NCI-H2196 (cell line): ENCODE measurements at regions not wholly inside any gene's neighbourhood (a gene's known extent, or its start where the extent isn't known, plus 50 kb on each side); places are given as distances from the start of the nearest gene placed in this dataset.
"Not testable (repeated sequence)": the region's sequence is repeated elsewhere in the genome, so short reads cannot be mapped to it uniquely, and the experiment has no call there.

Experiments used
- DNase-seq: peaks from one replicate; lab custom pipeline; 2025; ENCODE audit not compliant: unreplicated experiment; lab: John Stamatoyannopoulos, UW

- DNase-seq: no peak
Measured at GRCh38 chr13:89281331-89281730, 1610.2 kb downstream of the SLITRK5 start.

DNA sequence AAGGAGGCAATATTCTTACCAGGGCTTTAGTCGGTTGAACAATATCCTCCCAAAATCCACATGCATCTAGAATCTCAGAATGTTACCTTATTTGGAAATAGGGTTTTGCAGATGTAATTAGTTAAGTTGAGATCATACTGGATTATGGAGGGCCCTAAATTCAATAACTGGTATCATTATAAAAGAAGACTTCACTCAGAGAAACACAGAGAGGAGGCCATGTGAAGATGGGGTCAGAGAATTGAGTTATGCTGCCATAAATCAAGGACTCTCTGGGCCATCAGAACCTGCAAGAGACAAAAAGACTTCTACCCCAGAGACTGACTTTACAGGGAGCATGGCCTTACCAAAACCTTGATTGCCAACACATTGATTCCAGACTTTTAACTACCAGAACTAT lies 1611.1 kb downstream of the SLITRK5 start:
- DNase-seq: no peak

DNA sequence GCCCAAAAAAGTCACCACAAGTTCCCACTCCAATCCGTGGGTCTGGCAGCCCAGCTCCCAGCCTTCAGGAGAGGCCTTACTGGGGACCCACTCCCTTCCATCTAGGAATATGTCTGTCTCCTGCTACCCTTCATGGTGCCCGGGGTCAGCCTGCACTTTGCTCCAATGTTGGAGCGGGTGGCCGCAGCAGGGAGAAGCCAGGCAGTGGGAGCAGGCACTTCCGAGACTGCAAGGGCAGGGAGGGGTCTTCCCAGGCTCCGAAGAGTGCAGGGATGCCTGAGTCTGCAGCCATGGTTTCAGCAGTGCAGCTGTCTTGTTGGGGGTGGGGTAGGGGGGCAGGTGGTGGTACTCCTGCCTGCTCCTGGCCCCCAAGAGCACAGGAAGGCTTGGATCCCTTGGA lies 1616.2 kb downstream of the SLITRK5 start:
- no peak for DNase-seq

DNA sequence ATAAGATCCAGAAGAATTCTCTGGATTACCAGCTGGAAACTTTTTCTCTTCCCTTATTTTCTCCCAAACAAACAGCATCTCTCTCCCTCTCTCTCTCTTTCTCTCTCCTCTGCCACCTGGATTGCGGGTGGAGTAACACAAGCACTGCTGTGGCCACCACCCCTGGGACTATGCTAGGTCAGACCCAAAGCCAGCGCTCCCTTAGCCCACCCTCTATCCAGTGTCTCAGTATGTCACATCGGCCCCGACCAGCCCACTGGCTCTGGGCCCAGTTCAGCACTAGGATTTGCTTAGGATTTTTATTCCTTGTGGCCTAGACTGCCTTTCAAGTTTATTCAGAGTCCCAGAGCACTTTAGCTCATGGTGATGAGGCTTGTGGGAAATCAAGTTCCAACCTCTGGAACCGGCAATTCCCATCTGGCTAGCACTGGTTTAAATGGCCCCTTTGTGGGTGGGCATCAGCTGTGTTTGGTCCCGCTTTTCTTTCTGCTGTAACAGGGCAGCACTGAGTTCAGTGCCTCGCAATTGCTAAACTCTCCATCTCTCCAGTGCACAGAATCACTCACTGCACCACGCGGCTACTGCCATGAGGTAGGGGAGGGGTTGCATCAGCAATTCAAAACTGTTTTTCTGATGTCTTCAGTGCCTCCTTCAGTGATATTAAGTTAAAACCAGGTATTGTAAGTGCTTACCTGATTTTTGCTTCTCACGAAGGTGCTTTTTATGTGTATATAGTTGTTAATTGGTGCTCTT lies 1623.1 kb downstream of the SLITRK5 start:
- DNase-seq: no peak

GRCh38 chr13:89307278-89307677 lies 1636.1 kb downstream of the SLITRK5 start:
- no peak for DNase-seq

DNA sequence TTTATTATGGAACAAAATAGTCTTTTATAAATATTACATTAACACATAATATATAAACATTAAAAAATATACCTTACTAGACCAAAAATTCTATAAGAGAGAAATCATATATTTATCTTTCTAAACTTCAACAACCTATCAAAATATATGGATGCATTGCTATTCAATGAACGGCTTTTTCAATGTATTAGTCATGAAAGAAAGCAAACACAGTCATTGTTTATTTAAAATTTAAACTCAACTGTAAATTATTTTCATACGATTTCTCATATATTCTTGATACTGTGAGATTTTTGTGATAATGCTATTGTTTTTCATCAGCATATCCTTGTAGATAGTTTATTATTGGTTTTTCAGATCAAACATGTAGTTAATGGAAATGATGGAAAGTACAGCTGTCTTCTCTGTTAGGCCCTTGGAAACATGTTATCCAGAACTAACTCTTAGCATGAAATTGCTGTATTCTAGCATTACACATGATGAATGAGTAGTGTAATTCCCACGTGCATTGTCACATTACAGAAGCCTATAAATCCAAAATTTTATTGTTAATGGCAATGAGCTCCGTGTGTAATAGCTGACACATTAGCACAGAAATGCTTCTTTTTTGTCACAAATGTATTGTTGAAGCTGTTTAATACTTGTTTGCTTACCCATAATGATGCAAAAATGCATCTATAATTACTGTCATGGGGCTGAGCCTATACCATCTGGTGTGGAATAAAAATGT lies 1639.9 kb downstream of the SLITRK5 start:
- no peak for DNase-seq

DNA sequence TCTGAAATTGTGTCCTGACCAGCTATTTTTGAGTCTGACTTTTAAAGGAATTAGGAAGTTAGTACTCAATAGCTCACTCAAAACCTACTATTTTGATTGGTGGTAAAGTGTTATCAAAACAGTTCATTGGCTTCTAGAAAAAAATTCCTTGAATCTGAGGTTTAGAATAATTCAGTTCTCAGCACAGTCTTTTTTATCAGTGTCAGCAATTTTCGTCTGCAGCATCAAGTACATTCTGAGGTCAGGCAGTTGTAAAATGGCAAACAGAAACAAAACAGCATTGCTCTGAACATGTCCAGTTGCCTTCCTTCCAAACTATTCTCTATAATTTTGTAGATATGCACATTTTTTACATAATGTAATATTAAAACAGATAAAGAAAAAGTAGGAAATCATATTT lies 1644.1 kb downstream of the SLITRK5 start:
- no peak for DNase-seq

DNA sequence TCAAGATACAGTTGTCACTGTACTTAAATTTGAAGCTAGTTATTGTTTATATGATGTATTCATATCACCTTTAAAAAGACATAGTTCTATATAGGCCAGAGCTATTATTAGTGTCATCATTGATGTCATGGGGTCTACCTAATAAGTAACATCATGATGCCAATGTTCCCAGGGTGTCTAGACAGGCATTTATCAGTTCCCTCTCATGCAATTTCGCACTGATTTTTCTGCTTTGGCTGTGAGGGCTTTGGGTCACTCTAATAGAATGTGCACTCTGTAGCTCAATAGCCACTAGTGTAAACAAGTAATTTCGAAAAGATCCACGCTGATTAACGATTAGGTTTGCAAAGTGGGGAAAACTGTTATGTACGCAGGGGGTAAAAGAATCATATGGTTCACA lies 1651.3 kb downstream of the SLITRK5 start:
- DNase-seq: no peak

DNA sequence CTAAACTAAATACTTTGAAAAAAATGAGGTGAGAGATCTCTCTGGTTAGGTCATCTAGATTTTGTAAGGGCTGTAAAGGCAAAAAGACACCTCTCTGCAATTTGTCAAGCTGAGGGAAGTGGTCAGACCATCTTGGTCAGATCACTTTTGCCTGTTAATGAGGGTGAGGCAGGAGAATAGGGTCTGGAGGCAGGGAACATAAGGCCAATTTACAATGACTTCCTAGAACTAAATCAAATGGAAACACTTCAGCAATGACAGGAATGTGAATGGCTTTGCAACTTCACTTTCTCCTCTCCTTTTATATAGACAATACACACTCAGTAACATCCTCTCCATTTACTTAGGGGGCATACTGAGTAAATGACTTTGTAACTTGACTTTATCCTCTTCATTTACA lies 1653.4 kb downstream of the SLITRK5 start:
- no peak for DNase-seq

- no peak for DNase-seq
Measured at GRCh38 chr13:89343165-89343564, 1672.0 kb downstream of the SLITRK5 start.

GRCh38 chr13:89352384-89352783 lies 1681.2 kb downstream of the SLITRK5 start:
- DNase-seq: no peak

GRCh38 chr13:89361909-89362308 lies 1690.7 kb downstream of the SLITRK5 start:
- no peak for DNase-seq

GRCh38 chr13:89363144-89363543 lies 1692.0 kb downstream of the SLITRK5 start:
- no peak for DNase-seq

DNA sequence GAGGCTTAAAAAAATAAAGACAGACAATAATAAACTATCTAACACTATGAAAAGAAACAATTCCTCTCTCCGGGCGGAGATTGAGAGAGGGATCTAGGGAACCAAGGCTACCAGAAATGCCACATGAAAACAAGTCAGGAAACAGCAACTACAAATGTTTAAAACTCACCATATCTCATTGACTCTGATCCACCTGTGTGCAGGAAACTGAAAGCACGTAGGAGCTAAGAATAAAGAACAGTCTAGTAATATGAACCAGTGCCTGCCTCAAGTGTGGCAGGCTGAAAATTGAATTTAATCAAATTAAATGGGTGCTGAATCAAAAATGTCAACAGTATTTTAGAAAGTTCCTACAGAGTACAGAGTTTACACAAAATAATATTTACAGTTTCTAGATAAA lies 1701.0 kb downstream of the SLITRK5 start:
- DNase-seq: no peak

GRCh38 chr13:89375839-89376238 lies 1704.7 kb downstream of the SLITRK5 start:
- DNase-seq: no peak

GRCh38 chr13:89380101-89380500 lies 1708.9 kb downstream of the SLITRK5 start:
- DNase-seq: no peak

GRCh38 chr13:89382981-89383380 lies 1711.8 kb downstream of the SLITRK5 start:
- DNase-seq: no peak

GRCh38 chr13:89383891-89384290 lies 1712.7 kb downstream of the SLITRK5 start:
- no peak for DNase-seq

DNA sequence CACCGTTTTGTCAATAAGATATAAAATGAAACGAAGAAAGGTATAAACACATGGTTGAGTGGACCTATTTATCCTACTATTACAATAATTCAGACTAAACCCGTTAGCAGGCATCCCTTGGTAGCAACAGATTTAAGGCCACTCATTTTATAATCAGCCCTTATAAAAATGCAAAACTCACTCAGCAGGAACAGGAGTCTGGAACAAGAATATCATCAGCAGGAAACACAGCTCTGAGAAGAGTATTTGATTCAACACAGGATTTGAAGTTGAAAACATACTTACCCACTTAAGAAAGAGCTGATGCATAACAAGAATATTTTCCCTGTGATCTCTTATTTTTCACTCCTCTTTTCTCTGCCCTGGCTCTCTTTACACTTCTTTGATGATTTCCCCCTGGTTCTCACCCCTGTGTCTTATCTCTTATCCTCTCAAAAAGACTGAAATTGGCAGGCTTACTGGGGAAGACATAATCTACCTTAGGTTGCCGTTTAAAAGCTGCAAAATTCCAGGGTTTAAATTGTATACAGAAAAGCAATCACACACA lies 1722.7 kb downstream of the SLITRK5 start:
- no peak for DNase-seq

DNA sequence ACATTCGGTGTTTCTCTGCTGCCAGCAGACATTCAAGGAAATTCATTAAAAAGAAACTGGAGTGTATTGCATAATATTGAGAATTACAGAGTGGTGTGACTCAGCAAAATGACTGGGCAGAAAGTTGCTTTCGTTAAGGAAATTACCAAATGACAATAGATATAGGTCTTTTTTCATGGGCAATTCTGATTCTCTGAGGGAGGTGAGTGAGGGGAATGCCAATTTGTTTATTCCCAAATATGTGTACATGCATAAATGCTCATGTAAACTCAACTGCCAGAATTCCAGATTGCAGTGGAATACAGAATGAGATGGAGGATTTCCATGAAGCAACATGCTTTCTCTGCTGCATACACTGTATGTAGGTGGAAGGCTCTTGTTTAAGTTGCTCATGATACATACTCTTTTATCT lies 1730.1 kb downstream of the SLITRK5 start:
- DNase-seq: no peak

- no peak for DNase-seq
Measured at GRCh38 chr13:89402211-89402610, 1731.0 kb downstream of the SLITRK5 start.

GRCh38 chr13:89406096-89406495 lies 1734.9 kb downstream of the SLITRK5 start:
- DNase-seq: not testable (repeated sequence)
